SW 1271 (cell line): ENCODE measurements at regions not wholly inside any gene's neighbourhood (a gene's known extent, or its start where the extent isn't known, plus 50 kb on each side); places are given as distances from the start of the nearest gene placed in this dataset.

Experiments used
- DNase-seq, 2 experiments: peaks; one replicate each; lab custom pipeline; 2025; lab: John Stamatoyannopoulos, UW

DNA sequence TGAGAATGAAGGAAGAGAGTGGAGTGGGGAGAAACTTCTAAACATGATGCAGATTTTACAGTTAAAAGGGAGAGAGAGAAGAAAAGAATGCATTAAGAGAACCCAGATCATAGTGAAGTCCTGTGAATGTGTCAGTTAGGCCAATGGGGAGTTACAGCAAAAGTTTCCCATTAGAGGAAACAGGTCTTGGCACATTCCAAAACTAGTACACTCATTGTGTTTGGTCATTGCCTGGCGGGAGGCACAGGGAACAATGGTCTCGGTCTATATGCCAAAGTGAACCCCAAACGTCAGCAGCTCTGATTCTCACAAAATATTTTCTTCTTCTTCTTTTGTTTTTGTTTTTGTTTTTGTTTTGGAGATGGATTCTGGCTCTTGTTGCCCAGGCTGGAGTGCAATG, 284.5 kb upstream of the CTSO start:
- no peak for DNase-seq

DNA sequence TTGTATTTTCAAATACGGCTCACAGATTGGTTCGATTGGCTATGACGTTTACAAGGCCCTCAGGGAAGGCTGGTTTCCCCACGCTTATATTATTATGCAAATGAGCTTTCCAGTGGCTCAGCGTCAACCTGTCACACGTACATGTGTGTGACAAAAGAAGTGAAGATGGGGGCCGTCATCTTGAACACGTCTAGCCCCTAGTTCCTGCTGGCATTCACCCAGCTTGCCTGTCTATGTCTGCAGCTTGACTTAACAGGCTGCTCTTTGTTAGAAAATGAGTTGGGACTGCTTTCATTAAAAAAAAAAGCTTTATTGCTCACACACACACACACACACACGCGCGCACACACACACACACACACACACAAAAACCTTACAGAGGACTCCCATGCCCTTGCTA, 283.6 kb upstream of the CTSO start:
- no peak for DNase-seq

DNA sequence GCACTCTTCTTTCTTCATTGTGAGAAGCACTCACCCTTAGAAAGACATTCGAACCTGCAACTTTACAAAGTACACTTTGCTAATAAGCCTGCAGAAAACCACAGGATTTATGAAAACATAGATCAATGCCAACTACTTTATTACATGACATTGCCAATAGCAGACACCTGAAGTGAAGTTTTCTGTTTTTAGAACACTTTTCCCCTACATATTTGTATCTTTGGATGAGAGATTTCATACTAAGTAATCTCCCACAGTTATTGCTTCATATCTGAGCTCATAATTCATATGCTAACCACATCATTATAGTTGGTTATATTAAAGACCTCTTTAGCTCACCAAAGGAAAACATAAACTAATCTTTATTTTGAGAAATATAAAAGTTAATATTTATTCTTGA, 276.5 kb upstream of the CTSO start:
- DNase-seq, result no peak

DNA sequence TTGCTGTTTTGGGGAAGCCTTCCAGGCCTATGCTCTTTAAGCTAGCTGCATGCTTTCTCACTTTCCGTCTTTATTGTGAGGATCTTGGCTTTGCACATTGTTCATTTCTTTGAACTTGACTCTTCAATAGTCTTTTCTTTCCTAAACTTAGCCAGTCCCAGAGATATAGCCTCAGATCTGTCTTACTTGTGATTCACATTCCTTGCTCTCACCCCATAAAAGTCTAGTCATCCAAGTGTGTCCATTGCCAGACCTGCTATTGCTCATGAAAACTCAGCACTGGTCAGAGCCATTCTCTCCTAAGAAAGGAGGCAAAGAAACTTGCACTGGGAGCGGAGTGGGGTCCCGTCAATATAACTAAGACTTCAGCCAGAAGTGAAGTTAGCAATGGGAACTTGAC, 275.0 kb upstream of the CTSO start:
- no peak for DNase-seq

DNA sequence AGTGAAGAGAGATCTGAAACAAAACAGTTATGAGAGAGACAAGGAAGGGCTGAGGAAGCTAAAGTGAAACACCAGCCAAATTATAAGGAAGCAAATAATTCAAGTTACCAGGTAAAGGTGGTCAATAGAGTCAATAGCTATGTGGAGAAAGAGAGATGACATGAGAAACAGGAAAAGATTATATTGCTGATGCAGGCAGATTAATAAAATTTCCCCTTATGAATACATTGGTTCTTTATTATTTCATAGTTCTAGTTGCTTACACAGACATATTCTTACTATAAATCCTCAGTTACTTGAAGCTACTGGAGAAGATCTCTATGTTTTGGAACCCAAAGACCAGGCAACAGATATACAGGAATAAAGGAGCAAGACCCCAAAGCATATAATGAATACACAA, 273.7 kb upstream of the CTSO start:
- DNase-seq, result no peak

DNA sequence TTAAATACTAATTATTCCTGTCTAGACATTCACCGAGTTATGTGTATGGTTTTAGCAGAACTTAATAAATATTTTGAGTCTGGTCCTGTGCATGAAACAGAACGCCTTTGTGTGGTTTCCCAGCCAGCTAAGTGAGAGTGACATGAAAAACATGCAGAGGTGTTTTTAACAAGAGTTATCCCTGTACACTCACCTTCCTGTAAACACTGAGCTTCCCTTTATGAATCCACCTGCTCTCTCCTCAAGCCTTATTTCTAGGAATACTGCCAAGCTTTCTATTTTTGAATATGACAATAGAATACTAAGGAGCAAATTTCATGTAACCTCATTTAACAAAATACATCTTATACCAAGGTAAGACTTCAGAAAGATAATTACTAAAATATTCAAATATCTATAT, 270.3 kb upstream of the CTSO start:
- DNase-seq, result no peak

DNA sequence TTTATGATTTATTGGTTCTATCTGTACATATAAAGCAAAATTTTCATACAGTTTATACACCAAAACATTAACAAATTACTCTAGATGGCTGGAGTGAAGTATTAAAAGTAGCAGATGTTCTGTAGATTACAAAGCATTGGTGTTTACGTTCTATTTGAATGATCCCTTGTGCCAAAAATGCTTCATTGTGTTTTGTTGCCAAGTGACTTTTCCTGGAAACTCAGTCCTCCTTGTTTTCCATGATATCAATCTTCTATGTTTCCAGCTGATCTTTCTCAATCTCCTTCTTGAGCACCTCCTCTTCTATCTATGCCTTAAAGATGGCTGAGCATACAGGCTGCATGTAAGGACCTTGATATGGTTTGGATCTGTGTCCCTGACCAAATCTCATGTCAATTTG, 263.6 kb upstream of the CTSO start:
- DNase-seq, result no peak

DNA sequence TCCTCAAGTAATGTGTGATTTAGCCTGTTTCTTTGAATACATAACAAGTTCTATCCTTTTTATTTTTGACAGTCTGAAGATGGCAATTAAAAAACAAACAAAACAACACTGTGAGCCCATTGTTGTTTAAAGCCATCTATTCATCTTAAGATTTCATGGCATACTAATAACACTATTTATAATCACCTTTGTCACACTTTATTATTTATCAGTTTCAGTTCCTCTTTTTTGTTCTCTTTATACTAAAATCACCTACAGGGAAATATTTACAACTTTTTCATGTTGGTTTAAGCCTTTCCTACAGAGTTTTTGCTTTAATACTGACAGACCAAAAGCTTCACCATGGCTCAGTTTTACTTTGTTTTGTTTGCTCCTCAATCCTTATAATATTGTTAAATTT, 247.4 kb upstream of the CTSO start:
- DNase-seq, result no peak

DNA sequence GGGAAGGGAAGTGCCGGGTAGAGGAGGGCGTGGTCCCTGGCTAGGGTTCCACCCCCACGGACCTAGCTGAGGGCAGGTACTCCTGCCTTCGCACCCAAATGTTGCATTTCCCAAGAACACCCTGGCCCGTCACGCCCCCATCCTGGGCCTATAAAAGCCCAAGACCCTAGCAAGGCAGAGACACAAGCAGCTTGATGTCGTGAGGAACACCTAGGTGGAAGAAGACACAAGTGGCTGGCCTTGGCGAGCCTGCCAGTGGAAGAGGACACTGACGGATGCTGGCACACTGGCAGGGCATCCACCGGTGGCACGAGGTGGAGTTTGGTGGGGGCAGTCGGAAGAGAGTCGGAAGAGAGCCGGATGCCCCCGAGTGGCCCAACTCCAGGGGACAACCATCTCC, 244.8 kb upstream of the CTSO start:
- DNase-seq, result no peak

DNA sequence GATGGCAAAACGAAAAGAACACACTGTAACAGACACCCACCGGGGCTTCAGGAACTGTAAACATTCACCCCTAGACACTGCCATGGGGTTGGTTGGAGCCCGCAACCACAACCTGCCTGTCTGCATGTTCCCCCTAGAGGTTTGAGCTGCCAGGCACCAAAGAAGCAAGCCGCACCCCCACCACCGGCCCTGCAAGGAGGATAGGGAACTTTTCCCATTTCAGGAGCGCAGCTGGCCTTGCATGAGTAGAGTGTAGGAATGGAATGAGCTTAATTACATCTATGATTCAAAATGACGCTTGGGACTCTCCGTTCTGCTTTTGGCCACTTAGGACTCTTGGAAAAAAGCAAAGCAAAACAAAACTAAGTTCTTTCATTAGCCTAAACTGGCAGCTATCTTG, 243.6 kb upstream of the CTSO start:
- DNase-seq, result no peak

DNA sequence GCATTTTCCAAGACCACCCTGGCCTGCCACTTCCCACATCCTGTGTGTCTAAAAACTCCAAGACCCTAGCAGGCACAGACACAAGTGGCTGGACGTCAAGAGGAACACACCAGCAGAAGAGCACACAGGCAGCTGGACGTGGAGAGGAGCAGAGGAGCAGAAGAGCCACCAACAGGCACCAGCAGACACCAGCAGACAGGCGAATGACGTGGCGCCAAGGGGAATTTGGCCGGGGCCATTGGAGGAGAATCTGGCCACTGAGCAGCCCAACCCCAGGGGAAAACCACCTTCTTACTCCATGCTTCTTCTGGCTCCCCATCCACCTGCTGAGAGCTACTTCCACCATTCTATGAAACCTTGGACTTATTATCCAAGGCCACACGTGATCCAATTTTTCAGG, 243.1 kb upstream of the CTSO start:
- DNase-seq, result no peak

DNA sequence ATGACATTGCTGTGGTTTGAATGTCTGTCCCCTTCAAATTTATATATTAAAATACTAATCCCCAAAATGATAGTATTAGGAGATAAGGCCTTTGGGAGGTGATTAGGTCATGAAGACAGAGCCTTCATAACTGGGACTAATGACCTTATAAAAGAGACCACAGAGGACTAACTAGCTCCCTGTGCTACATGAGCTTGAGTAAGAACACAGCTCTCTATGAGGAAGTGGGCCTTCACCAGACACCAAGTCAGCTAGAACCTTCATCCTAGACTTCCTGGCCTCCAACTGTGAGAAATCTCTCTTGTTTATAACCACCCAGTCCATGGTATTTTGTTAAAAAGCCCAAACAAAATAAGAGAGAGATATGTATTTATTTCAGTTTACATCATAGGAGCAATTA, 242.2 kb upstream of the CTSO start:
- no peak for DNase-seq

DNA sequence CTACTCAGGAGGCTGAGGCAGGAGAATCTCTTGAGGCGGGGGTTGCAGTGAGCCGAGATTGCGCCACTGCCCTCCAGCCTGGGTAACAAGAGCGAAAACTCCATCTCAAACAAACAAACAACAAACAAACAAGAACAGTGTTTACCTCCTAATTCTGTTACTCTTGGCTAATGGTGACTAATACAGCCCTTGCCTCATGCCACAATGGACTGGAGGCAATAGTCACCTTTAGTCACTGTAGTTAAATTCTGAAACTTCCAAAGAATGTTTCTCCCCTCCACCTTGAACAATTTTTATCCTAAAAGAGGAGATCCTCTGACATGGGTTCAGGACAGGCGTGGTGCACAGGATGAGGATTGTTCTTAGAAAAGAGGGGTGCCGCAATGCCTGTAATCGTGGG, 241.2 kb upstream of the CTSO start:
- no peak for DNase-seq

DNA sequence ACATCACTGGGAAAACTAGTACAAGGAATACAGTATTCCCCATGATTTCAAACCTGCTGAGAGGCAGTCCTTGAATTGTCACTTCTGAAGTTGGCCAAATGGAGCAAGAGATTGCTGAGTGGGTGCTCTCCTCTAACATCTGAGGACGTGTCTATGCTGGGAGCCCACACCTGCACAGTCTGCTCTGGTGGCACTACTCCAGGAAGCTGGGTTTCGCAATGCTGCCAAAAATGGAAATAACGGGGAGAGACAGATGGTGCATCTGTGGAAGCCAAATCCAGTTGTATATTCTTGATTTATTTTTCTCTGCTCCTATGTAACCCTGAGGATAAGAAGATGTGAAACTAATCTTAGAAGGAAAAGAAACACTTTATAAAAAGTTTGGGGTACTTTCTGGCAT, 240.1 kb upstream of the CTSO start:
- no peak for DNase-seq

DNA sequence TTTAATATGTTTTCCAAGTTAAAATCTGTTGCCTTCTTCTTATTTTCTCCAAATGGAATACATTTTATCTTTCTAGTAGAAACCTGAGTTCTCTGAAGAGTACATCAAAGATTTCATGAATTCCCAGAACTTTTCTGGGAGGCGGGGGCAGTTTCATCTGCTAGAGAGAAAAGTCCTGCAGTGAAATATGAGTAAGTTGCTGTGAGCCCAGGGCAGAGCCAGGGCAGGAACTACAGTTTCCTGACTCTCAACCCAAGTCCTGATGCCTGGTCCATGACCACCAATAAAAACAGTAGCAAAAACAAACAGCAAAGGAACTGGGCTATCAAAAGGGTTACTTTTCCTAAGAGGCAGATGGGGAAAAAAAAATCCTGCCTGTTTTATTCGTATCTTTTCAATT, 239.4 kb upstream of the CTSO start:
- DNase-seq, result no peak

DNA sequence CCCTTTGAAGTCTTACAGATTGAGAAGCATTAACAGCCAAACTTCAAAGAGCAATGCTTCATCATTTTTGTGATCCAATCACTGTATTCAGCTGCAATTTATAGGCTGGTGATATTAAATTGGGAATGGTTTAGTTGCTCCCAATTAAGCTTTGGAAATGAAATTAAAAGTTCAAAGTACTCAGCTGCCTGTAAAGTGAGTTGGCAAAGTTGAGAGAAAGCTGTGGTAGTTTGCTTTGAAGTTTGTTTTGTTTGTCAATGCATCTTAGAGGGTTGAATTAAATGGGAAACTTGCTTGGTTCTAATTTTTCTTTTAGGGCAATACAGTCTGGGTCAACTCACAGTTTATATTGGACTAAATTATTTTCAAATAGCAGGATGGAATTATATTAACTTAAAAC, 238.4 kb upstream of the CTSO start:
- no peak for DNase-seq

DNA sequence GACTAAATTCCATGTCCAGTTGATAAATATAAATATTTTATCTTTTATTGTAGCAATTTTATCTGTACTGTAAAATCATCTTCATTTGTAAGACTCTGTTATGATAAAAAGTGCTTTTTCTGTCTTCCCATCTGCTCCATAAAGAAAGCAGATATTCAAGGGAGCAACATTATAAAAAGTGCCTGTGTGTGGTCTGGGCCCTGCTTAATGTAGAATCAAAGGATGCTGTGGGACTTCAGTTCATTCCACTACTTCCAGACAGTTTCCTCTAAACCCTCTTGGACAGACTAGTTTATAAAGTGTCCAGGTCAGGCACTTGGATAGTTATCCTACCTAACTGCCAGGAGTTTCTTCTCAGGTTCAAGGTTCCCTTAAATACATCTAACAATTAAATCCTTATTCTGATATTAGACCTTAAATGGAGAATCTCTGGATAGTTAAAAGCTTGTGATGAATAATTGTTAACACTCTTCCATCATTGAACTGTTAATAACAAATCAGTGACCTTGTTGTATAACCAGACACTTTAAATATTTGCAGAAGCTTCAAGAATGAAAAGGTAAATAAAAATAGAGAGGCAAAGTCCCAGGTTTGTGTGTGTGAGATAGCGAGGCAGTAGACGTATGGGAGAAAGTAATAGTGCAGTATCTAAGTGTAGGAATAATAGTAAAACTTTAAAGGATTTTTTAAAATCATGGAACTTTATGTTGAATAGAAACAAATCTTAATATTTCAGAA, 237.5 kb upstream of the CTSO start:
- no peak for DNase-seq

DNA sequence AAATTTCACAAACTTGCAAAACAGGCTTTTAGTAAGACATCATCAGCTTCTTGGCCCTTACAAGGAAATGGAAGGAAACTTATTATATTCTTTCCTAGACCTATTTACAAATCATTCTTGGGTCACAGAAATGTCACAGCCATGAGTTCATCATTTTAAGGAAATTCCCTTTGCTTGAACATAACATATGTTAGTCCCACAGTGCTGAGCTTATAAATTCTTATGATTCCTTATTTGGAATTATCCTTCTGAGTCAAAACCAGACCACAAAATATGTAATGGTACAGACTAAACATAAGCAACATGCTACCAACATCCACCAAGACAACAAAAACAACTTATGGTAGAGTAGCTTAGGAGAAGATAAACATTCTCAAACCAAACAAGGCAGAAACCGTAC, 236.9 kb upstream of the CTSO start:
- DNase-seq, result no peak

DNA sequence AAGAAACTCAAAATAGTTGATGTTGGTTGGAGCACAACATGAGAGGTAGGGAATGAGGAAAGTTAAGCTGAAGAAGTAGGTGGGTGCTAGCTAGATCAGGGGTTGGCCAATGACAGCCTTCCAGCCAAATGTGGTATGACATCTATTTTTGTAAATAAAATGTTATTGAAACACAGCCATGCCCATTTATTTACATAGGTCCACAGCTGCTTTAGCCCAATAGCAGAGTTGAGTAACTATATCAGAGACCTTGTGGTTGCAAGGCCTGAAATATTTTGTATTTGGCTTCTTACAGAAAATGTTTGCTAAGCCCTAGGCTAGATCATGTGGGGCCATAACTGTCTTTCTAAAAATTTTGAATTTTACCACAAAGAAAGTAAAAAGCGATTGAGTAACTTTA, 234.9 kb upstream of the CTSO start:
- DNase-seq, result no peak

DNA sequence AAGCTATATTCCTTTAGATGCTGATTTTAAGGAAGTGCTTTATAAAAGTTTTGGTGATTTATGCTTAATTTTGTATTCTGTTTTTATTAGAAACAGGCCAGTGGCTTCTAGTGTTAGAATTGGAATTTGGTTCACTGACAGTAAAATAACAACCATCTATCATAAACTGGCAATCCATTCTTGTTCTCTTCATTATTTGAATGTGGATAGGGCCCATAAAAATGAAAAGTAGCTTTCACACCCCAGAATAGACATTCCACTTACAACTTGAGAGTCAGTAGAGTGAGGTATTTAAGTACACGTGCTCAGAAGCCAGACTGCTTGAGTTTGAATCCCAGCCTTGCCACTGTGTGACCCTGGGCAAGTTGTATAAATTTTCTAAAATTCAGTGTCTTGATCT, 232.4 kb upstream of the CTSO start:
- no peak for DNase-seq

DNA sequence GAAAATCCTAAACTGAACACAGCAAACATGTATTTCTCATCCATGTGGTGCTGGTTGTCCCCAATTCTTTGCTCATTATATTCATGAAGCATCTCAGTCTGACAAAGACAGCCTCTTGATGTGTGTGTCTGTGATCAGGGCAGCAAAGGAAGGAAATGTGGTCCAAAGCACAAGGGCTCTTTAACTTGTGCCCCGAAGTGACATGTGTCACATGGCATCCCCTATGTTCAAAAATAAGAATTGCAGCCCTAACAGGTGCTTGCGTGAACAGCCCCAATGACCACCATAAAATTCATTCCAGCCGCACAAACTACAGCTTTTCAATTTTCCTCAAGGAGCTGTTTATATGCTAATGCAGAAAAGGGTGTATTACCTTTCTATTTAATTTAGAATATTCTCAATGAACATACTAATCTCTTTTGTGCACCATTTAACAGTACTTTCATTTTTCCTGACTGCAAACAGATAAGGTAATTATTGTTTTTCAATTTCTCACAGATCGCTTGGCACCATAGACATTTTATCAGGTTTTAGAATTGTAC, 231.9 kb upstream of the CTSO start:
- no peak for DNase-seq

DNA sequence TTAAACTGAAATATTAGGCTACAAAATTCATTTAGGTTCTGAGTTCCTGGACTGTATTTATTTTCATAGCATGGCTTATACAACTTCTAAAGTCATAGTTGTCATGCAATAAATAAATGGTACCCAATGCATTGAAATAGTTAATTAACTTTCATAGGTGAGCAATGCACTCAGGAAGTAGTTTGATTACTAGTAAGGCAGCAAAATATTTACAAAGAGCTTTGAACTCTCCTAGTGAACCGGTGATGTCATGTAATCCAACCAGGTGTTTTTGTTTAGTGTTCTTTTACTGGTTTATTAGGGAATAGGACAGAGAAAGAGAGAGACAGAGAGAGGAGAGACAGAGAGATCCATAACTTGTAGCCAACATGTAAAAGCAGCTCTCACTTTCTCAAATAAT, 228.6 kb upstream of the CTSO start:
- no peak for DNase-seq

DNA sequence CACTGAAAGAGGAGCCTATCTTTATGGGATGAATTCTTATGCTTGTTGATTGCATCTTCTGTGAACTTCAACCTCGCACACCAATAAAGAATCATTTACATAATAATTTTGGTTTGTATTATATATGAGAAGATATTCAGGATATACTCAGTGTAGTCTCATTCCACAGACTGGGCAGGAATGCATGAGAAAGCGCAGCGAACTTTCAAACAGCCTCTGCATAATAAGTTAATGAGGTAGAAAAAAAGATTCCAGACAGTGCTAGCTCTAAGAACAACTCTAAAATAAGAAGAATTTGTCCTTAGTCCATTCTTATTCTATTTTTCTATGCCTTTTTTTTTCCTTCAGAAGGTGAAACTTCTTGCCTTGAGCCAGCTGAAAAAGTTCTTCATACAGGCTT, 224.3 kb upstream of the CTSO start:
- no peak for DNase-seq

DNA sequence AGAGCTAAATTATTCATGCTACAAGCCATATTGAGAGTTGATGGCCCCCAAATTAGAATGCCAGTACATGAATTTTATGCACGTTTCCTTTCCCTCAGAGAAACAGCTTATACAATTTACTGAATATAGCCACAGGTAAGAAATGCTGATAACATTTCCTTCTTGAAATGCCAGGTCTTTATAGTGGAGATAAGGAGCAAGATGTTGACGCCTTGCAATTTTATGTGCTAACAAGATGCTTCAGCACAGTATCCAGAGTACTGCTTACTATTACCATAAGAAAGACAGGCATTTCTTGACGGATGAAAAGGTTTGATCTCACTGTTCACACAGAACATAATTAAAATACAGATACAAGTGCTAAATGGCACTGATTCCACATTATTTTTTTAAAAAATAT, 223.2 kb upstream of the CTSO start:
- DNase-seq, result no peak

DNA sequence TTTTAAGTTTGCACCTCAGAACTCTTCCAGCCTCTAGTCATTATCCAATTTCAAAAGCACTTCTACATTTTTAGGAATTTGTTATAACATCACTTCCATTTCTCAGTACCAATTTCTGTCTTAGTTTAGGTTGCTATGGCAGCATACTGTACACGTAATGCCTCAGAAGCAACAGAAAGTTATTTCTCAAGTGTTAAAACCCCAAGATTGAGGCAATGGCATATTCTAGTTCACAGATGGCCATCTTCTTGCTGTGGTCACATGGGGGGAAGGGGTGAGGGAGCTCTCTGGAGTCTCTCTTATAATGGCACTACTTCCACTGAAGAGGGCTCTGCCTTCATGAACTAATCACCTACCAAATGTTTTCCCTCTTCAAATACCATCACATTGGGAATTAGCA, 220.3 kb upstream of the CTSO start:
- no peak for DNase-seq
